Glomerular visceral epithelial cell (primary cell): ENCODE measurements at regions not wholly inside any gene's neighbourhood (a gene's known extent, or its start where the extent isn't known, plus 50 kb on each side); places are given as distances from the start of the nearest gene placed in this dataset.
"Not testable (repeated sequence)": the region's sequence is repeated elsewhere in the genome, so short reads cannot be mapped to it uniquely, and the experiment has no call there.

Experiments used
- DNase-seq: peaks from one replicate; pipeline ENCODE4 v3.0.0-alpha.2; 2016; ENCODE audit errors: extremely low spot score

- DNase-seq: not testable (repeated sequence)
These were observed 150.2 kb upstream of the PRSS12 start for GRCh38 chr4:118502967-118503366.

- not testable (repeated sequence) for DNase-seq
These were observed 152.1 kb upstream of the PRSS12 start for GRCh38 chr4:118504927-118505326.

GRCh38 chr4:118505491-118505890 lies 152.7 kb upstream of the PRSS12 start:
- not testable (repeated sequence) for DNase-seq

GRCh38 chr4:118512870-118513269 lies 160.1 kb upstream of the PRSS12 start:
- DNase-seq: not testable (repeated sequence)

- DNase-seq: not testable (repeated sequence)
These were observed 161.5 kb upstream of the PRSS12 start for GRCh38 chr4:118514332-118514731.

GRCh38 chr4:118516107-118516506 lies 163.3 kb upstream of the PRSS12 start:
- not testable (repeated sequence) for DNase-seq

- DNase-seq: not testable (repeated sequence)
These were observed 155.1 kb upstream of the METTL14 start for GRCh38 chr4:118530107-118530506.

GRCh38 chr4:118531947-118532346 lies 153.2 kb upstream of the METTL14 start:
- not testable (repeated sequence) for DNase-seq

GRCh38 chr4:118535788-118536187 lies 149.4 kb upstream of the METTL14 start:
- DNase-seq: not testable (repeated sequence)

GRCh38 chr4:118539412-118540077 lies 145.6 kb upstream of the METTL14 start:
- DNase-seq: peak; percentile 5

GRCh38 chr4:118556576-118556975 lies 128.6 kb upstream of the METTL14 start:
- not testable (repeated sequence) for DNase-seq

GRCh38 chr4:118557298-118557851 lies 127.8 kb upstream of the METTL14 start:
- DNase-seq: peak; percentile 78

- DNase-seq: not testable (repeated sequence)
These were observed 127.0 kb upstream of the METTL14 start for GRCh38 chr4:118558188-118558587.

- DNase-seq: not testable (repeated sequence)
These were observed 123.6 kb upstream of the METTL14 start for GRCh38 chr4:118561559-118561958.

GRCh38 chr4:118566003-118566513 lies 119.1 kb upstream of the METTL14 start:
- not testable (repeated sequence) for DNase-seq

GRCh38 chr4:118572991-118573390 lies 112.2 kb upstream of the METTL14 start:
- DNase-seq: not testable (repeated sequence)

GRCh38 chr4:118574251-118574913 lies 110.8 kb upstream of the METTL14 start:
- DNase-seq: not testable (repeated sequence)

GRCh38 chr4:118575057-118575456 lies 110.1 kb upstream of the METTL14 start:
- DNase-seq: peak; percentile 8

- DNase-seq: not testable (repeated sequence)
These were observed 109.5 kb upstream of the METTL14 start for GRCh38 chr4:118575726-118576125.

- DNase-seq: not testable (repeated sequence)
These were observed 108.4 kb upstream of the METTL14 start for GRCh38 chr4:118576709-118577219.

- no peak for DNase-seq
These were observed 100.2 kb upstream of the METTL14 start for GRCh38 chr4:118585015-118585414.

- DNase-seq: no peak
These were observed 98.8 kb upstream of the METTL14 start for GRCh38 chr4:118586357-118586790.
